Loucy (cell line): ENCODE measurements at regions not wholly inside any gene's neighbourhood (a gene's known extent, or its start where the extent isn't known, plus 50 kb on each side); places are given as distances from the start of the nearest gene placed in this dataset.

Source experiments
- H2AFZ ChIP-seq: fragments of 200-600 bp; sonication (generic); 2 replicates; pipeline ENCODE4 v1.6.0; 2016; ENCODE audit warnings: antibody characterized with exemption, mild to moderate bottlenecking, low read length, moderate library complexity
- H3F3A ChIP-seq: fragments of 200-600 bp; 2 replicates; pipeline ENCODE4 v1.6.0; 2016; ENCODE audit warnings: antibody characterized with exemption, low read depth, mild to moderate bottlenecking
- H3K27me3 ChIP-seq: fragments of 200-600 bp; sonication (generic); 2 replicates; pipeline ENCODE4 v1.6.1; 2014; ENCODE audit warnings: low read length, mild to moderate bottlenecking; ENCODE audit not compliant: insufficient read depth, poor library complexity, severe bottlenecking
- H3K36me3 ChIP-seq: fragments of 200-600 bp; sonication (generic); 2 replicates; pipeline ENCODE4 v1.6.1; 2016; ENCODE audit warnings: low read length; ENCODE audit not compliant: insufficient read depth
- H3K4me1 ChIP-seq: fragments of 200-600 bp; sonication (generic); 2 replicates; pipeline ENCODE4 v1.5.1; 2014; ENCODE audit warnings: low read length, mild to moderate bottlenecking; ENCODE audit not compliant: insufficient read depth, poor library complexity, severe bottlenecking
- H3K4me2 ChIP-seq: fragments of 200-600 bp; sonication (generic); 2 replicates; pipeline ENCODE4 v1.6.0; 2014; ENCODE audit warnings: antibody characterized with exemption, low read length, low read depth, mild to moderate bottlenecking; ENCODE audit not compliant: poor library complexity, severe bottlenecking
- H3K4me3 ChIP-seq: fragments of 200-600 bp; sonication (generic); 2 replicates; pipeline ENCODE4 v1.5.1; 2014; ENCODE audit warnings: low read length, mild to moderate bottlenecking, mixed read lengths; ENCODE audit not compliant: poor library complexity, severe bottlenecking
- H3K79me2 ChIP-seq: fragments of 200-600 bp; sonication (generic); 2 replicates; pipeline ENCODE4 v1.6.1; 2014; ENCODE audit warnings: low read length; ENCODE audit not compliant: insufficient read depth
- H3K9ac ChIP-seq: fragments of 200-600 bp; sonication (generic); 2 replicates; pipeline ENCODE4 v1.6.0; 2014; ENCODE audit warnings: mild to moderate bottlenecking, low read depth, low read length, moderate library complexity; ENCODE audit not compliant: poor library complexity, severe bottlenecking
- H3K9me2 ChIP-seq: fragments of 200-600 bp; sonication (generic); replicated peaks from 2 replicates; pipeline ENCODE4 v1.6.1; 2016; ENCODE audit warnings: low read depth, low read length, mixed read lengths
- H3K9me3 ChIP-seq: fragments of 200-600 bp; sonication (generic); 2 replicates; pipeline ENCODE4 v1.6.1; 2014; ENCODE audit warnings: mild to moderate bottlenecking, antibody characterized with exemption, low read length, low read depth; ENCODE audit not compliant: insufficient read depth
- H4K20me1 ChIP-seq: fragments of 200-600 bp; sonication (generic); 2 replicates; pipeline ENCODE4 v1.6.0; 2014; ENCODE audit warnings: antibody characterized with exemption, low read length, mild to moderate bottlenecking; ENCODE audit not compliant: insufficient read depth, poor library complexity, severe bottlenecking
- EZH2phosphoT487 ChIP-seq: fragments of 200-600 bp; IDR thresholded peaks from 2 replicates; pipeline ENCODE4 v1.6.1; 2018; ENCODE audit warnings: antibody characterized with exemption, mild to moderate bottlenecking, moderate library complexity, borderline replicate concordance
- TF ChIP-seq, protein P1 (sequence below): fragments of 200-600 bp; sonication (generic); conservative IDR thresholded peaks from 2 replicates; pipeline ENCODE4 v1.5.1; 2014; ENCODE audit warnings: mild to moderate bottlenecking, antibody characterized with exemption, low read length

DNA sequence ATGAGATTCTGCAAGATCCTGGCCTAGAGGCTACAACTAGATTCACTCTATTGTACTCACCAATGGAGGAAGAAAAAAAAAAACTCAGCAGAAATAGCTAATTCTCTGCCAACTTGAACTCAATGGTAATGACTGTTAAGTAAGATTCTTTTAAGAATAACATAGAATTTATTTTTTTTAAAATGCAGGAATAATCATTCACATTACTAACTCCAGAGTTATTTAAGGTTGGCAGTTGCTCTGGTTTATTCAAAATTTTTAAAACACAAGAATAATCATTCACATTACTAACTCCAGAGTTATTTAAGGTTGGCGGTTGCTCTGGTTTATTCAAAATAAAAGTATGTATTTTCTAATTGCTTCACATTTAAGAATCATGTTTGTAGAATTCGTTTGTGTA is 1071.9 kb downstream of the IGSF11 start:
- H2AFZ ChIP-seq: no peak overlapping the region
- TF ChIP-seq EZH2phosphoT487: no peak
- TF ChIP-seq, protein P1, sequence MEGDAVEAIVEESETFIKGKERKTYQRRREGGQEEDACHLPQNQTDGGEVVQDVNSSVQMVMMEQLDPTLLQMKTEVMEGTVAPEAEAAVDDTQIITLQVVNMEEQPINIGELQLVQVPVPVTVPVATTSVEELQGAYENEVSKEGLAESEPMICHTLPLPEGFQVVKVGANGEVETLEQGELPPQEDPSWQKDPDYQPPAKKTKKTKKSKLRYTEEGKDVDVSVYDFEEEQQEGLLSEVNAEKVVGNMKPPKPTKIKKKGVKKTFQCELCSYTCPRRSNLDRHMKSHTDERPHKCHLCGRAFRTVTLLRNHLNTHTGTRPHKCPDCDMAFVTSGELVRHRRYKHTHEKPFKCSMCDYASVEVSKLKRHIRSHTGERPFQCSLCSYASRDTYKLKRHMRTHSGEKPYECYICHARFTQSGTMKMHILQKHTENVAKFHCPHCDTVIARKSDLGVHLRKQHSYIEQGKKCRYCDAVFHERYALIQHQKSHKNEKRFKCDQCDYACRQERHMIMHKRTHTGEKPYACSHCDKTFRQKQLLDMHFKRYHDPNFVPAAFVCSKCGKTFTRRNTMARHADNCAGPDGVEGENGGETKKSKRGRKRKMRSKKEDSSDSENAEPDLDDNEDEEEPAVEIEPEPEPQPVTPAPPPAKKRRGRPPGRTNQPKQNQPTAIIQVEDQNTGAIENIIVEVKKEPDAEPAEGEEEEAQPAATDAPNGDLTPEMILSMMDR: no peak
- no peaks in the 10 kb centered on the region for H3K79me2 ChIP-seq

DNA sequence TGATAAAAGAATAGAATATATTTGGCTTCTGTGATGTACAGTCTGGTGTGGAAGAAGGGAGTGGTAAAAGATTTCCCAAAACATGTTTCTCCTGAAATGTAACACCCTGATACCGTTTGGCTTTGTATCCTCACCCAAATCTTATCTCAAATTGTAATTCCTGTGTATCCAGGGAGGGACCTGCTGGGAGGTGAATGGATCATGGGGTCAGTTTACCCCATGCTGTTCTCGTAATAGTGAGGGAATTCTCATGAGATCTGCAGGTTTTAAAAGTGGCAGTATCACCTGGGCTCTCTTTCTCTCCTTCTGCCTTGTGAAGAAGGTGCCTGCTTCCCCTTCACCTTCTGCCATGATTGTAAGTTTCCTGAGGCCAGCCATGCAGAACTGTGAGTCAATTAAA is 1070.8 kb downstream of the IGSF11 start:
- Histone ChIP-seq H3K9ac (no peak overlapping the region), H4K20me1 (no peaks in the 10 kb centered on the region), H3K9me3 (no peaks in the 10 kb centered on the region), H3K9me2 (no peaks in the 10 kb centered on the region), H3K36me3 (no peaks in the 10 kb centered on the region), H3K4me3 (no peak overlapping the region), H3K4me2 (no peak overlapping the region), H2AFZ (no peak overlapping the region), H3K4me1 (no peaks in the 10 kb centered on the region), H3K27me3 (no peaks in the 10 kb centered on the region), H3K79me2 (no peaks in the 10 kb centered on the region), H3F3A (no peaks in the 10 kb centered on the region)
- TF ChIP-seq EZH2phosphoT487: no peak
- TF ChIP-seq, protein P1: no peak

More for the DNA sequence above, 1071.9 kb downstream of the IGSF11 start:
- no peak overlapping the region for H3K4me2 ChIP-seq
- no peaks in the 10 kb centered on the region for H3K36me3 ChIP-seq
- no peak overlapping the region for H3K4me3 ChIP-seq
- H3K27me3 ChIP-seq: no peaks in the 10 kb centered on the region
- no peak overlapping the region for H3K9ac ChIP-seq
- H3K4me1 ChIP-seq: no peaks in the 10 kb centered on the region
- H3K9me2 ChIP-seq: no peaks in the 10 kb centered on the region
- no peaks in the 10 kb centered on the region for H4K20me1 ChIP-seq
- H3F3A ChIP-seq: no peaks in the 10 kb centered on the region
- no peaks in the 10 kb centered on the region for H3K9me3 ChIP-seq

DNA sequence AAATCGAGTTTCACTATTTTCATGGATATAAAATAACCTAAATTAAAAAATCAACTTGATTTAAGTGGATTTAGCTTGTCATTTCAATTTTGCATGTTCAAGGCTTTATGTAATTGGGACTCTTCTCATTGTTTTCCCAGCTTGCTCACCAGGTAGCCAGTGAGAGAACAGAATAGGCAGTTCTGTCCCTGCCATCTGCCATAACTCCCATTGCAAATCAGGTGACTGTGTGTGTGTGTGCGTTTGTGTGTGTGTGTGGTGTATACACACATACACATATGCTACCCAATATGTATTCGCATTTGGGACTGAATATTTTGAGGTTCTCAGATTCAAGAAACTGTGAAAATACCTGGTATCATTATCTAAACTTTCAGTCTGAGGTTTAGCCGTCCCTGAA is 1069.8 kb downstream of the IGSF11 start:
- Histone ChIP-seq H3F3A (no peaks in the 10 kb centered on the region), H2AFZ (no peak overlapping the region), H4K20me1 (no peaks in the 10 kb centered on the region), H3K9ac (no peak overlapping the region), H3K36me3 (no peaks in the 10 kb centered on the region), H3K27me3 (no peaks in the 10 kb centered on the region), H3K4me2 (no peak overlapping the region), H3K4me3 (no peak overlapping the region), H3K79me2 (no peaks in the 10 kb centered on the region), H3K4me1 (no peaks in the 10 kb centered on the region), H3K9me2 (no peaks in the 10 kb centered on the region), H3K9me3 (no peaks in the 10 kb centered on the region)
- no peak for TF ChIP-seq EZH2phosphoT487

DNA sequence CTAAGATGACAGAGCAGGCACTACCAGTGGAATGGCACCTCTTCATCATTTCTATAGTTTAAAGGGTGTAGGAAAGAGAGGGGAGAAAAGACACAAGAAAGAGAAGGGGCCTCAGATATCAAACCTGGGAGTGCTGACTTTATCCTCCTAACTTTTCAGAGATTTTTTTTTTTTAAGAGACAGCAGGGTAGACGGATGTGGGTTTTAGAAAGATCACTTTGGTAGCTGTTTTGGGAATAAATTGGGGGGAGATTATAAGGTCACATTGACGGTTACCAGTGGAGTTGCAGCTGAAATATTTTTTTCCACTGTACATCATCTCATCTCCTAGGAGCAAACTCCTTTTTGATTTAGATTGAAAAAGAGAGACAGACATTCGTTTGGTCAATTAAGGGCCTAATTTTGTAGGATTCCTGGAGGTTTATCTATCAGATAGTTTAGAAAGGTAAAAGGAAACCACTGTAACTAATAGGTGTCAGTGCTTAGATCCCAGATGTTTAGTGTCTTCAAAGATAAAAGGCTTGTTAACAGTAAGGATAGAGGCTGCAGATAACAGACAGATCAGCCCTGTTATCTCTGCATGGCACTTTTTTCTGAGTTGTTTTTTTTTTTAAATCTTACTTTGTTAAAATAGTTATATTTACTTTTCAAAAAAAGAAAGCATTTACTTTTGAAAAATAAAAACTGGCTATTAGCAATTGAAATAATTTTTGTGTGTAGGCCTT is 1057.0 kb downstream of the IGSF11 start:
- no peak overlapping the region for H3K4me2 ChIP-seq

More for the DNA sequence above, 1057.0 kb downstream of the IGSF11 start:
- H3K4me3 ChIP-seq: no peak overlapping the region
- no peaks in the 10 kb centered on the region for H3K36me3 ChIP-seq
- H3K4me1 ChIP-seq: no peaks in the 10 kb centered on the region
- no peak for TF ChIP-seq EZH2phosphoT487
- TF ChIP-seq, protein P1: no peak
- H3K9me2 ChIP-seq: no peaks in the 10 kb centered on the region
- H4K20me1 ChIP-seq: no peaks in the 10 kb centered on the region
- no peaks in the 10 kb centered on the region for H3K79me2 ChIP-seq
- no peak overlapping the region for H3K9ac ChIP-seq
- no peaks in the 10 kb centered on the region for H3K9me3 ChIP-seq
- H2AFZ ChIP-seq: no peak overlapping the region
- H3F3A ChIP-seq: no peaks in the 10 kb centered on the region
- no peaks in the 10 kb centered on the region for H3K27me3 ChIP-seq
